ENCODE measurements at regions not wholly inside any gene's neighbourhood (a gene's known extent, or its start where the extent isn't known, plus 50 kb on each side); places are given as distances from the start of the nearest gene placed in this dataset.

- Mint-ChIP-seq H3K9me3 (ENCODE audit: unreplicated experiment) (no peaks in the 10 kb centered on the region), H3K36me3 (ENCODE audit: low read depth, unreplicated experiment) (no peaks in the 10 kb centered on the region), H3K4me1 (ENCODE audit: unreplicated experiment) (no peaks in the 10 kb centered on the region), H3K4me3 (ENCODE audit: unreplicated experiment) (no peak overlapping the region), H3K27ac (ENCODE audit: unreplicated experiment) (no peak overlapping the region), H3K27me3 (ENCODE audit: unreplicated experiment) (peaks cover 1% of the 10 kb centered on the region)
- no peak for TF ChIP-seq CTCF (IDR thresholded peaks at IDR 0.05; ENCODE audit: unreplicated experiment)
- no peak for DNase-seq (ENCODE audit: low spot score)
Observed at GRCh38 chr19:31656507-31656906, 307.3 kb upstream of the TSHZ3 start.

- Mint-ChIP-seq H3K4me3 (ENCODE audit: unreplicated experiment) (no peak overlapping the region), H3K4me1 (ENCODE audit: unreplicated experiment) (no peaks in the 10 kb centered on the region), H3K36me3 (ENCODE audit: low read depth, unreplicated experiment) (no peaks in the 10 kb centered on the region), H3K27ac (ENCODE audit: unreplicated experiment) (no peak overlapping the region), H3K9me3 (ENCODE audit: unreplicated experiment) (no peaks in the 10 kb centered on the region), H3K27me3 (ENCODE audit: unreplicated experiment) (no peaks in the 10 kb centered on the region)
- DNase-seq (ENCODE audit: low spot score): no peak
- no peak for TF ChIP-seq CTCF (IDR thresholded peaks at IDR 0.05; ENCODE audit: unreplicated experiment)
Observed at GRCh38 chr19:31658993-31659896, 310.0 kb upstream of the TSHZ3 start.

- H3K27ac Mint-ChIP-seq (ENCODE audit: unreplicated experiment): no peak overlapping the region
- no peak for TF ChIP-seq CTCF (IDR thresholded peaks at IDR 0.05; ENCODE audit: unreplicated experiment)
- no peak overlapping the region for H3K4me3 Mint-ChIP-seq (ENCODE audit: unreplicated experiment)
- H3K27me3 Mint-ChIP-seq (ENCODE audit: unreplicated experiment): no peaks in the 10 kb centered on the region
- DNase-seq (ENCODE audit: low spot score): no peak
- H3K4me1 Mint-ChIP-seq (ENCODE audit: unreplicated experiment): no peaks in the 10 kb centered on the region
- no peaks in the 10 kb centered on the region for H3K36me3 Mint-ChIP-seq (ENCODE audit: low read depth, unreplicated experiment)
- H3K9me3 Mint-ChIP-seq (ENCODE audit: unreplicated experiment): no peaks in the 10 kb centered on the region
Observed at GRCh38 chr19:31659897-31660210, 310.6 kb upstream of the TSHZ3 start.

- no peak overlapping the region for H3K27ac Mint-ChIP-seq (ENCODE audit: unreplicated experiment)
- no peak for DNase-seq (ENCODE audit: low spot score)
- no peaks in the 10 kb centered on the region for H3K9me3 Mint-ChIP-seq (ENCODE audit: unreplicated experiment)
- peaks cover 2% of the 10 kb centered on the region for H3K27me3 Mint-ChIP-seq (ENCODE audit: unreplicated experiment)
- no peaks in the 10 kb centered on the region for H3K4me1 Mint-ChIP-seq (ENCODE audit: unreplicated experiment)
- H3K36me3 Mint-ChIP-seq (ENCODE audit: low read depth, unreplicated experiment): no peaks in the 10 kb centered on the region
- H3K4me3 Mint-ChIP-seq (ENCODE audit: unreplicated experiment): no peak overlapping the region
- TF ChIP-seq CTCF (IDR thresholded peaks at IDR 0.05; ENCODE audit: unreplicated experiment): no peak
Observed at GRCh38 chr19:31664096-31664495, 314.9 kb upstream of the TSHZ3 start.

- Mint-ChIP-seq H3K4me1 (ENCODE audit: unreplicated experiment) (no peaks in the 10 kb centered on the region), H3K27ac (ENCODE audit: unreplicated experiment) (no peak overlapping the region), H3K9me3 (ENCODE audit: unreplicated experiment) (no peaks in the 10 kb centered on the region), H3K36me3 (ENCODE audit: low read depth, unreplicated experiment) (no peaks in the 10 kb centered on the region), H3K4me3 (ENCODE audit: unreplicated experiment) (no peak overlapping the region), H3K27me3 (ENCODE audit: unreplicated experiment) (peaks cover 2% of the 10 kb centered on the region)
- no peak for TF ChIP-seq CTCF (IDR thresholded peaks at IDR 0.05; ENCODE audit: unreplicated experiment)
- DNase-seq (ENCODE audit: low spot score): no peak
Observed at GRCh38 chr19:31664997-31665396, 315.8 kb upstream of the TSHZ3 start.

Data from endothelial cell (in vitro differentiated cells).